HFF-Myc (cell line): ENCODE measurements at regions not wholly inside any gene's neighbourhood (a gene's known extent, or its start where the extent isn't known, plus 50 kb on each side); places are given as distances from the start of the nearest gene placed in this dataset.

Source experiments
- DNase-seq: peaks from one replicate; pipeline ENCODE4 v3.0.0-alpha.2; 2011; ENCODE audit warnings: low read depth; ENCODE audit errors: extremely low read depth
- H3K4me3 ChIP-seq: replicated peaks from 2 replicates; pipeline ENCODE4 v1.5.1; 2011; ENCODE audit warnings: low read depth, mild to moderate bottlenecking, control low read depth, low read length
- TF ChIP-seq, protein P1 (sequence below): IDR thresholded peaks from 2 replicates; pipeline ENCODE4 v1.5.1; 2012; ENCODE audit warnings: mild to moderate bottlenecking, low read depth, low read length, control low read depth; ENCODE audit errors: missing control alignments

DNA sequence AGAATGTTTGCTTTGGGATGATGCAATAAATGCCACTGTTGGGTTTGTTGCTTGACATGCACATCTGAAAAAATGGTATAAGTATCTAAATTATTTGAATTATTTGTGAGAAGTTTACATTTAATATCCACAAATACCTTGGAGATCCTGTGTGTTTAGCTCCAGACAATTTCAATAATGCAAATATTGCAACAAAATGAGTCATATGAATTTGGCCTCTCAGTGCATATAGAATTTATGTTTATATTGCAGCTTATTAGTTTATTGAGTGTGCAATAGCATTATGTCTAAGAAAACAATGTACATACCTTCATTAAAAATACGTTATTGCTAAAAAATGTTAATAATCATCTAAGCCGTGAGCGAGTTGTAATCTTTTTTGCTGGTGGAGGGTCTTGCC is 153.3 kb downstream of the FSCB start:
- H3K4me3 ChIP-seq: no peak overlapping the region
- TF ChIP-seq, protein P1, sequence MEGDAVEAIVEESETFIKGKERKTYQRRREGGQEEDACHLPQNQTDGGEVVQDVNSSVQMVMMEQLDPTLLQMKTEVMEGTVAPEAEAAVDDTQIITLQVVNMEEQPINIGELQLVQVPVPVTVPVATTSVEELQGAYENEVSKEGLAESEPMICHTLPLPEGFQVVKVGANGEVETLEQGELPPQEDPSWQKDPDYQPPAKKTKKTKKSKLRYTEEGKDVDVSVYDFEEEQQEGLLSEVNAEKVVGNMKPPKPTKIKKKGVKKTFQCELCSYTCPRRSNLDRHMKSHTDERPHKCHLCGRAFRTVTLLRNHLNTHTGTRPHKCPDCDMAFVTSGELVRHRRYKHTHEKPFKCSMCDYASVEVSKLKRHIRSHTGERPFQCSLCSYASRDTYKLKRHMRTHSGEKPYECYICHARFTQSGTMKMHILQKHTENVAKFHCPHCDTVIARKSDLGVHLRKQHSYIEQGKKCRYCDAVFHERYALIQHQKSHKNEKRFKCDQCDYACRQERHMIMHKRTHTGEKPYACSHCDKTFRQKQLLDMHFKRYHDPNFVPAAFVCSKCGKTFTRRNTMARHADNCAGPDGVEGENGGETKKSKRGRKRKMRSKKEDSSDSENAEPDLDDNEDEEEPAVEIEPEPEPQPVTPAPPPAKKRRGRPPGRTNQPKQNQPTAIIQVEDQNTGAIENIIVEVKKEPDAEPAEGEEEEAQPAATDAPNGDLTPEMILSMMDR: no peak
- no peak for DNase-seq

DNA sequence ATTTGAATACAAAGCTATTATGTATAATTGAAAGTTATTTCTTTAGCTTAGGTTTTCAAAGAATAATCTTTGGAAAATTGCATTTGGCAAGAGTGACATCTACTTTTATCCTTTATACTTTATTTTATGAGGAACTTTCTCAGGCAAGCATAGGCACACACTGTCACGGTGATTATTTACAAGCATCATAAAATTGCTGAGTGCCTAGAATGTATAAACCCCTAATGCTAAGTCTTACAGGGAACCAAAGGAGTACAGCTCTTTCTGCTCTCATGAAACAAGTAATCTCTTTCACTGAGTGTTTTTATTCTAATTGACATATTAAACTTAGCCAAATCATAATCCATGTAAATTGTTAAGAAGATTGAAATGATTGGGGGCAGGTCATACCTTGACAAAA is 154.9 kb downstream of the FSCB start:
- TF ChIP-seq, protein P1: no peak
- H3K4me3 ChIP-seq: no peak overlapping the region
- DNase-seq: no peak

DNA sequence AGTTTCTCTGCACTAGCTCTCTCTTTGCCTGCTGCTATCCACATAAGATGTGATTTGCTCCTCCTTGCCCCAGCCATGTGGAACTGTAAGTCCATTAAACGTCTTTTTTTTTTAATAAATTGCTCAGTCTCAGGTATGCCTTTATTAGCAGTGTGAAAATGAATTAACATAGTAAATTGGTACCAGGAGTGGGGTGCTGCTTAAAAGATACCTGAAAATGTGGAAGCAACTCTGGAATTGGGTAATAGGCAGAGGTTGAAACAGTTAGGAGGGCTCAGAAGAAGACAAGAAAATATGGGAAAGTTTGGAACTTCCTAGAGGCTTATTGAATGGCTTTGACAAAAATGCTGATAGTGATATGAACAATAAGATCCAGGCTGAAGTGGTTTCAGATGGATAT is 159.8 kb downstream of the FSCB start:
- H3K4me3 ChIP-seq: no peak overlapping the region
- TF ChIP-seq, protein P1: no peak
- no peak for DNase-seq

DNA sequence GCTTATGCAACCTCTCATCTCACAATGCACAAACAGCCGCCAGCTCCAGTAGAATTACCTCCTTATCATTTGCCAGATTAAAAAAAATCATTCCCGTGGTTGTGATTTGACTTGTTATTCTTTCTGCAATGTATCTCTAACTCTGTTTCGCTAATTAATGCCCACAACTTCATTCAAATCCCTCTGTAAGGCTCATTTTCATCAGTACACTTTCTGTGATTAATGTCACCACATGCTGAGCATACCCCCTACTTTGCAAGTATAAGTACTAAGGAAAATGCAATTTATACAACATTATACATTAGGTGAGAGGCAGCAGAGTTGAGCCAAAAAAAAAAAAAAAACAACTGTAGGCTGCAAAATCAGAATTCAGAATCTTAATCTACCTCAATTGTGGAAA is 166.0 kb downstream of the FSCB start:
- TF ChIP-seq, protein P1: no peak
- DNase-seq: no peak
- no peak overlapping the region for H3K4me3 ChIP-seq

DNA sequence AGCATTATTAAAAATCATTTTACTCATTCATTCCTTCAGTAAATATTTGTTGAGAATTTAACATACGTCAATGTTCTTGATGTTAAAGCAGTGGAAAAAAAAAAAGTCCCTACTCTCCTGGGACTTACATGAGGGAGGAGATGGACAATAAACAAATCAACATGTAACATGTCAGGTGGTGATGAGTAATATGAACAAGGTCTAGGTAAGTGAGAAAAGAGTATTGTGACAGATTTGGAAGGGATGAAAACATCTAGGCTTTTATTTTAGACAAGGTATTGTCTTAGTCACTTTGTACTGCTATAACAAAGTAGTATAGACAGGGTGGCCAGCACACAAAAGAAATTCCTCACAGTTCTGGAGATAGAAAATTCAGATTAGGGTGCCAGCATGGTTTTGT is 167.2 kb downstream of the FSCB start:
- TF ChIP-seq, protein P1: no peak
- no peak overlapping the region for H3K4me3 ChIP-seq
- no peak for DNase-seq

DNA sequence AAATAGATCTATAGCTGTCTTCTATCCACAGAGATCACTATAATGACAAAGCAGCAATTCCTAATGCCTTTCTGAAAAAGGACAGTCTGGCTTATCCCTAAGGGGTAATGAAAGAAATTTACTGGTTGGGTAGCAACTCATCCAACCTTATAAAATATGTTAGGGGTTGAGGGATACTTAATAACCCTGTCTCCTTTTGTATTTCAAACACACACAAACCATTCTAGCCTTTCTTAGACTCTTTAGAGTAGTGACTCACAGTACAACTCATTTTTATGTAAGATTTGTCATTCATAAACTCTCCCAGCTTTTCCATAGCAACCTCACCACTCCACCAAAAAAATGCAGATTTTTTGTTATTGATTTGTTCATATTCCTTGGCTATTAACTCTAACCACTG is 167.9 kb downstream of the FSCB start:
- DNase-seq: no peak
- no peak overlapping the region for H3K4me3 ChIP-seq
- TF ChIP-seq, protein P1: no peak

DNA sequence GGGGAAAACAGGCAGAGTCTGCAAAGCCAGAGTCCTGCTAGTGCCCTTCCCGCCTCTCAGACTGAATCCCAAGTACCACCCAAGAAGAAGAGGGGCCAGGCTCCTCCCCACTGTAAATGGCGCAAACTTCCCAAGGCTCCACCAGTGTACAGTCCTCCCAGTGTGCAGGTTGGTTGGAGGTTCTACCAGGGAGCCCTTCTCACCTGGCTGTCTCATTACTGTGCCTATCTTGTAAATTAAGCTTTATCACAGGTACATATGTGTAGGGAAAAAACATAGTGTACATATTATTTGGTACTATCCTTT is 189.7 kb downstream of the FSCB start:
- TF ChIP-seq, protein P1: no peak
- no peak for DNase-seq
- no peak overlapping the region for H3K4me3 ChIP-seq
